ENCODE measurements at regions not wholly inside any gene's neighbourhood (a gene's known extent, or its start where the extent isn't known, plus 50 kb on each side); places are given as distances from the start of the nearest gene placed in this dataset.

GRCh38 chr7:22586786-22587140, 86.8 kb upstream of the STEAP1B start:
- no peak for DNase-seq (ENCODE audit: low spot score)

- no peak for DNase-seq (ENCODE audit: low spot score)
Measured at GRCh38 chr7:22586101-22586785, 86.3 kb upstream of the STEAP1B start.

DNA sequence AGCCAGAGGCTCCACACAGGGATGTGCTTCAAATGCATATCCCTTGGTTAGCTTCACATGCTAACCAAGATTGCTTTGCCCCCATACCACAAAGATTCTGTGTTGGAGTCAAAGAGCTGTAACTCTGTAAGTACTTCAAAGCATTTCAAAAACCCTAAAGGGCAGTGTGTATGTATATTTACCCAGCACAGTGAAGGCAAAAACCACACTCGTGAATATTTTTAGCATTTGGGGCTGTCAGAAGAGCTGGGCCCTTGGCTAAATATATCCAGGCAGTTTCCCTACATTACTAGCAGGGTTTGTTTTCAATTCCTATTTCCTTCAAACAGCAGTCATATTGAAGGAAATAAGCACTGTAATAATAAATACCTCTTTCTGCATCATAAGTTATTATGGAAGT, 84.2 kb upstream of the STEAP1B start:
- no peak for DNase-seq (ENCODE audit: low spot score)

DNA sequence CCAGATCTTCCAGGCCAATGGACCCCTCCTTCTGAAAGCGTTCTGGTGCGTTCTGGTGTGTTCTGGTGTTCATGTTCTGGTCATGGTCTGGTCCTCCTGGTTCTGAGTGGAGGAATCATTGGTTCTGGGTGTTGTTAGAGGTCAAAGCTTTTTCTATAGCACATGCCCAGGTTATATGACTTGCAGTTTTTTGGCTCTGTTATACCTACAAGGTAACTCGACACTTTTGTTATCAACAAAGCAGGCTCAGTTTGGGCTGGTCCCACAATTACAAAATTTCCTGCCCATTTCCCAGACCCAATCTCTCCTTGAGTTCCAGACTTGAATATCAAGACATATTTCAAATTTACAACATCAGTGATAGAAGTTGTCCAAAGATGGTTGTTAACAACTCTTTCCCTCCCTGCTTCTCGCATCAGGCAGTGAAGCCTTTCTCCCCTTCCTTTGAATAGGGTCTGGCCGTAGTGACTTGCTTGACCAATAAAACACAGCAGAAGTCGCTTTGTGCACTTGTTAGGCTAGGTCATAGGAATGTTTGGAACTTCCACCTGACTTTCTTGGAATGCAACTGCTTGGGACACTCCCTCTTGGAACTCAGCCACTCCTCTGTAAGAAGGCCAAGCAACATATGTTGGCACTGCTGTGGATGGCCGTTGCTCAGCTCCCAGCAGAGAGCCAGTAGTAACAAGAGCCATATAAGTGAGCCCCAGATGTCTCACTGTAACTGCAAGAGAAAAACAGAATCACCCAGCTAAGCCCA, 83.1 kb upstream of the STEAP1B start:
- peak; percentile 99 for DNase-seq (ENCODE audit: low spot score)

DNA sequence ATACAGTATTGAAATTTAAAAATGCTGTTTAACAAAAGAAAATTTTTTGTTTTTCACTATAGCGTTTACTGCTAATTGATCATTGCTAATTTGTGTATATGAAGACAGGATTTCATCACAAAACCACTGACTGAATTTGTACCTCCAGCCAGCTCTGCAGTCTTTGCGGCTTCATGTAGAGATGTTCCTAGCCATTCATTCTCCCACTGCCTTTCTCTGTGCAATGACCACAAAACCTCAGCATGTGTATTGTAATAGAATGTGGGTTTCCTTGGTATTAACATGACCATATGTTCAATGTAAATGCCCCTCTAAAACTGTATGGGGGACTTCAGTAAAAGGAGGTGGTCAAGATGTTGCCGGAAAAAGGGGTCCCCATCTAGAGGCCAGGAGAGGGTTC, 81.1 kb upstream of the STEAP1B start:
- DNase-seq (ENCODE audit: low spot score) = no peak

DNA sequence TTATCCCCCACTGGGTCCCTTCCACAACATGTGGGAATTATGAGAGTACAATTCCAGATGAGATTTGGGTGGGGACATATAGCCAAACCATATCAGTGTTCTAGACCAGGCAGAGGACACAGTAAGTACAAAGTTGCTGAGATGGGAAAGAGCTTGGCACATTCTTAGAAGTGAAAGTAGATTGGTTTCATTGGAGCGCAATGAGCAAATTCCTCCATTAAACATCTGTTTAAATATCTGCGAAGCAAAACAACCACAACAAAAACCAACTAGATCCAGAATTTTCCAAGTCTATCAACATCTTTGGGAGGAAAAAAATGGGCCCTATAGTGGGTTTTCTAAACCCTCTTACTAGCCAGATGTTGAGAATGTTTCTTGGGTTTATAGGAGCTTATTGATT, 80.0 kb upstream of the STEAP1B start:
- no peak for DNase-seq (ENCODE audit: low spot score)

- DNase-seq (ENCODE audit: low spot score) = peak; percentile 55
Measured at GRCh38 chr7:22578007-22578733, 78.2 kb upstream of the STEAP1B start.

DNA sequence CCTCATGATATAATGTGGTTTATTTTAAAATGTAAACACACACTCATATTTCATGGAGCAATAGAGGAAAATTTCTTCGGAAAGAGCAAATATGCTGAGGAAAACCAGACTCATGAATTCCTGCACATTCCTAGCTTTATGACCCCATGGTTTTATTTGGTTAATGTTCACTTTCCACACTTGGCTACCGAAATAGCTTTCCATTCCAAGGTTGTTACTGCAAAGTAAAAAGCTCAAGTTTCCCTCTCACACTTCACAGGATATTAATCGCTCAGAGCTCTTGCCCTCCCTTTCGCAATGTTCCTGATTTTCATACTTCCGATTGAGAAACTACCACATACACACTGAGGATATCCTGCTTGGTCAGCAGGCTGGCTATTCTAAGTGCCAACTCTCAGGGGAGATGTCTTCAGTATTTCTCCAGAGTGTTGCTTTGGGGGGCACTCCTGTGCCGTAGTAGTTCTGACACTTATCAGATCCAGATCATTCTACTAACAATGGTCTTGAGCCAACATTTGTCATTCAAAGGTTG, 77.5 kb upstream of the STEAP1B start:
- DNase-seq (ENCODE audit: low spot score) = peak; percentile 59

DNA sequence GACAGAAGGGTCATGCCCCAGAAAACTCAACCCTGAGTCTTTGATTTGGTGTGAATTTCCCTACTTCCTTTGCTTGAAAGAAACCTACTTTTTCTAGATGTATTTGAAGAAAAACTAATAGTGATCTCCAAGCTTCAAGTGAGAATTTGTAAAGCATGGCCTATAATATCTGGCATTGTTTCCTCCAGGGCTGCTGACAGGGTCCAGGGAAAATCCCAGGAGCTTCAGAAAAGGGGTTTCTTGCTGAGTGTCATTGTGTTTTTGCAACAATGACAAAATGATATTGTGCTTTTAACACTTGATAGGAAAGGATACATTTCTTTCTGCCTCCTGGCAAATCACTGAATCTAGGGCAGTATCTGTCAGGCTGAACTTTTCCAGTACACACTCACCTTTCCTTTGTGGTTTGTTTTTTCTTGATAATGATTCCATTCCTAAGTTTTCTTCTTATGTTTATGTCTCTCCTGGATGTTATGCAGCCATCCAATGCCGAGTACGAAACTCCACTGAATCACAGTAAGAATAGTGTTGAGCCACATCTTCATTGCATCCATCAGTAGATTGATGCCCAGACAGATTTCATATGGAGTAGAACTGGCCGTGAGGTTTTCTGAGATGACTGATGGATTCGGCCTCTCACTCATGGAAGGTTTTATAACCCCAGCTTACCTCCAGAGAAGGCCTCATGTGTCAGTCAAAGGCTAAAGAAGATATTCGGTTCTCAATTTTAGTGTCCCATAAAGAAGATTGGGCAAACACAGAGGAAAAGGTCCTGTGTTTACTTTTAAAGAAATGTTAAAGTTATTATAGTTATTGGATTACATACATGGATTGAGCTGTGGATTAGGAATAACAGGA, 76.9 kb upstream of the STEAP1B start:
- DNase-seq (ENCODE audit: low spot score) = no peak

DNA sequence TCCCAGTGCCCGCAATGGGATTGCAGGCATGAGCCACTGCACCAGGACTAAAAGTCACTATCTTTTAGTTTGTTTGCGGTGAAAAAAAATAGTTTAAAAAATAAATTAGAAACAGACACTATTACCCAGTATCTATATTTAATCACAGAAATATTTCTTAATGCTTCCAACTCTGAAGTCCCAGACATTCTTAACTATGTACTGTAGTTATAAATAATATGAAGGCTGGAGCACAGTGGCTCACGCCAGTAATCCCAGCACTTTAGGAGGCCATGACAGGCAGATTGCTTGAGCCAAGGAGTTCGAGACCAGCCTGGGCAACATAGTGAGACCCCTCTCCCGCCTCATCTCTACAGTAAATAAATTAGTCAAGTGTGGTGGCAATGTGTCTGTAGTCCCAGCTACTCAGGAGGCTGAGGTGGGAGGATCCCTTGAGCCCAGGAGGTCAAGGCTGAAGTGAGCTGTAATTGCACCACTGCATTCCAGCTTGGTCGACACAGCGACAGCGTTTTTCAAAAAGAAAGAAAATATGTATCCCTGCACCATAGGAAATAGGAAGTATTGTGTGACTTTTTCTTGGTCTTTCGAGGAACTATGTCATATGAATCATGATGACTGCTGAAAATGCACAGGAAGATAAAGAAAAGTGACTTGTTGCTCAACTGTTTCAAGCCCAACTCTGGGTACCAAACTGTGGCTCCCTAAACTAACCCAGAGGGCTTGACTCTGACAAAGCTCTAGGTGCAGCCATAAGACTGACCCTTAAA, 74.9 kb upstream of the STEAP1B start:
- no peak for DNase-seq (ENCODE audit: low spot score)

DNA sequence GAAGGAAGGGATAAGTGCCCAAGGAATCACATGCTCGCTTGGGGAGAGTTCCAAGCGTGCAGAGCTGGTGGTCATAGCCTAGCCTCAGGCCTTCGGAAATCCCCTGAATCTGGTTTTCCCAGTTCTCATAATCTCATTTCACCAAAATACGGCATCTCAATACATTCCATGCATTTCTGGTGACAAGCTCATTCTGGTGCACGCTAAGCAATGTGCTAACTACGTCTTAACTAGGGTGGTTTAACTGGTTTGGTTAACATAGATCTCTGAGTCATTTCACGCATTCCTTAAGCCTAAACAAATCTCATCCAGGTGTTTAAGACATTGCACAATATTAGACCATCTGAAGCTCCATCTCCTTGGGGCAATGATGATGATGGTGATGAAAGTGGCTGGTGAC, 72.9 kb upstream of the STEAP1B start:
- DNase-seq (ENCODE audit: low spot score) = peak; percentile 91

- no peak for DNase-seq (ENCODE audit: low spot score)
Measured at GRCh38 chr7:22572292-22572691, 72.3 kb upstream of the STEAP1B start.

- DNase-seq (ENCODE audit: low spot score) = no peak
Measured at GRCh38 chr7:22571766-22572165, 71.8 kb upstream of the STEAP1B start.

DNA sequence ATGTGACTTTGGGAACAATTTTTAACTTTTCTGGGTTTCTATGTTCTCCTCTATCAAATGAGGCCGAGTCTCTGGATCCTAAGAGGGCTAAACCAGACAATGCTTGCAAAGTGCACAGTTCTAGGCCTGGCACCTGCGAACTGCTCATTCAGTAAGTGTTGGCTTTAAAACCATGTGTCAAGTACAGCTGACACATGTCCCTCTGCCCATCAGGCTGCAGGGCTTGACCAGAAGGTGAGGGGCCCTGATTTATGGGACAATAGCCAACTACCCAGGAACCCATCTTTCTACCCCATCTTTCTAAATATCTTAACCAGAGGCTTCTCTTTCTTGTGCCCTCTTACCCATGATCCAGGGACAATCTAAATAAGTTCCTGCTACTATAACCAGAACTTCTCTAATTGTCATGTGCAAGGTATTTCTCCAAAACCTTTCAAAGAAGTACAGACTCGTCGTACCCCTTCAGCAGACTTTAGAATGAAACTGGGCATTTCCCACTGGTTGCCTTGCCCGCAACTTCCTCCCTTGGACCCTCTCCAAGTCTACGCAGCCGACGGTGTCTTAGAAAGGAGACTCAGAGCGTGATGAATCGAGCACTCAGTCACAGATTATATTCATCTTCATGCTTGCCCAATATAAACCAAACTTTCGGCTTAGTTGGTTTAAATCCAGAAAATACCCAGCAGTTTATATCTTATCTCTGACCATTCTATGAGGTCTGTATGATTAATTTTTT, 69.8 kb upstream of the STEAP1B start:
- peak; percentile 72 for DNase-seq (ENCODE audit: low spot score)

GRCh38 chr7:22566592-22566991, 66.6 kb upstream of the STEAP1B start:
- DNase-seq (ENCODE audit: low spot score) = no peak

GRCh38 chr7:22566176-22566575, 66.2 kb upstream of the STEAP1B start:
- no peak for DNase-seq (ENCODE audit: low spot score)

GRCh38 chr7:22565315-22565811, 65.4 kb upstream of the STEAP1B start:
- peak; percentile 82 for DNase-seq (ENCODE audit: low spot score)

GRCh38 chr7:22564511-22565045, 64.6 kb upstream of the STEAP1B start:
- DNase-seq (ENCODE audit: low spot score) = peak; percentile 93

- DNase-seq (ENCODE audit: low spot score) = peak; percentile 80
Measured at GRCh38 chr7:22563621-22564241, 63.7 kb upstream of the STEAP1B start.
